Sigmoid colon (tissue), 6 donors: ENCODE measurements at regions not wholly inside any gene's neighbourhood (a gene's known extent, or its start where the extent isn't known, plus 50 kb on each side); places are given as distances from the start of the nearest gene placed in this dataset.
A peak's percentile ranks its signal among the peaks of the same experiment; 100 is the strongest.

Experiments used
- DNase-seq: peaks from one replicate; pipeline ENCODE4 v3.0.0-alpha.2; 2019
- H3K27ac ChIP-seq, 4 donors: fragments of 200-600 bp; sonication (generic); one replicate each; pipeline ENCODE4 v1.5.1; 2016 to 2019; ENCODE audit warnings: mild to moderate bottlenecking in 1 of 4
- H3K27me3 ChIP-seq, 3 donors: fragments of 200-600 bp; sonication (generic); one replicate each; pipeline ENCODE4 v1.5.1; 2019; ENCODE audit warnings: mild to moderate bottlenecking in 1 of 3
- H3K36me3 ChIP-seq, 4 donors: fragments of 200-600 bp; sonication (generic); one replicate each; pipeline ENCODE4 v1.5.1; 2016 to 2019
- H3K4me1 ChIP-seq, 4 donors: fragments of 200-600 bp; sonication (generic); one replicate each; pipeline ENCODE4 v1.5.1; 2017 to 2019
- H3K4me3 ChIP-seq, 4 donors: fragments of 200-600 bp; sonication (generic); one replicate each; pipeline ENCODE4 v1.5.1; 2017 to 2019; ENCODE audit warnings: mild to moderate bottlenecking in 2 of 4, moderate library complexity in 1 of 4
- H3K9me3 ChIP-seq, 4 donors: fragments of 200-600 bp in 3 of 4; sonication (generic) in 3 of 4; one replicate each; pipeline versions ENCODE4 v1.5.1 to v1.6.1; 2013 to 2019
- EP300 ChIP-seq, 4 donors: sonication (generic); formaldehyde crosslinking; IDR thresholded peaks; one replicate each; pipeline ENCODE4 v1.6.1; 2017; ENCODE audit warnings: antibody characterized with exemption in 4 of 4
- POLR2A ChIP-seq, 2 donors: fragments of 450-650 bp; IDR thresholded peaks; one replicate each; pipeline ENCODE4 v1.6.1; 2016; ENCODE audit warnings: antibody characterized with exemption in 2 of 2, mild to moderate bottlenecking in 2 of 2, moderate library complexity in 2 of 2
- POLR2AphosphoS5 ChIP-seq, 4 donors: sonication (generic); formaldehyde crosslinking; IDR thresholded peaks; one replicate each; pipeline ENCODE4 v1.6.1; 2017; ENCODE audit warnings: antibody characterized with exemption in 4 of 4
- WGBS, 2 donors: extraction: QIAGEN DNeasy Blood & Tissue Kit; methylation state at CpG; one replicate each; pipeline ENCODE4 v1.1.7; 2013; 5-methylcytosine and 5-hydroxymethylcytosine counted together
- intact Hi-C: fragments of 100-400 bp; cut with DNase I; formaldehyde crosslinking; loops from one replicate; pipeline ENCODE4 v1.15.1; 2023
- TF ChIP-seq, protein P1 (sequence below), 4 experiments: fragments of 450-650 bp in 3 of 4; fragments of 200-600 bp in 1 of 4; IDR thresholded peaks; one replicate each; pipeline ENCODE4 v1.5.1; 2016 to 2019; ENCODE audit warnings: antibody characterized with exemption in 4 of 4, mild to moderate bottlenecking in 3 of 4, moderate library complexity in 2 of 4
- donor health status: healthy with polysubstance abuse.
- donor health status: healthy.

DNA sequence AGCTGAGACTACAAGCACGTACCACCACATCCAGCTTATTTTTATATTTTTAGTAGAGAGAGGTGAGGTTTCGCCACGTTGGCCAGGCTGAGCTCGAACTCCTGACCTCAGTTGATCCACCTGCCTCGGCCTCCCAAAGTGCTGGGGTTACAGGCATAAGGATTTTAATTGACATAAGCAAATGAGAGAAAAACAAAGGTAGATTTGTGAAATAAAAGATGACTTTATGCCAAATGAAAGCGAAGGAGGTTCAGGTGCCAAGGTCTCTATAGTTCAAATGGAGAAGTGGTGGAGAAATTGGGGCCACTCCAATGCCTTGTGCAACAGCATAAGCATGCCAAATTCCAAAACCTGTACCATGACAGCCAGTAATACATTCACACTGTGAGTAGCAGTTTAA lies 180.6 kb downstream of the MREG start:
- Histone ChIP-seq H3K4me1 (peaks cover 0 to 26% (median 8%) of the 10 kb centered on the region in 4 donors), H3K4me3 (no peak overlapping the region), H3K9me3 (no peaks in the 10 kb centered on the region), H3K27ac (no peak overlapping the region), H3K27me3 (no peaks in the 10 kb centered on the region), H3K36me3 (no peaks in the 10 kb centered on the region)
- WGBS, 2 donors: 76 to 81% methylated on average over 6 of the region's 6 CpGs
- intact Hi-C loops: no loop called here
- peak; percentile 67 for DNase-seq
- peak in 3 of 4 donors; percentile 12 to 53 (median 51) for TF ChIP-seq POLR2AphosphoS5 (IDR thresholded peaks at IDR 0.05)
- TF ChIP-seq, protein P1, sequence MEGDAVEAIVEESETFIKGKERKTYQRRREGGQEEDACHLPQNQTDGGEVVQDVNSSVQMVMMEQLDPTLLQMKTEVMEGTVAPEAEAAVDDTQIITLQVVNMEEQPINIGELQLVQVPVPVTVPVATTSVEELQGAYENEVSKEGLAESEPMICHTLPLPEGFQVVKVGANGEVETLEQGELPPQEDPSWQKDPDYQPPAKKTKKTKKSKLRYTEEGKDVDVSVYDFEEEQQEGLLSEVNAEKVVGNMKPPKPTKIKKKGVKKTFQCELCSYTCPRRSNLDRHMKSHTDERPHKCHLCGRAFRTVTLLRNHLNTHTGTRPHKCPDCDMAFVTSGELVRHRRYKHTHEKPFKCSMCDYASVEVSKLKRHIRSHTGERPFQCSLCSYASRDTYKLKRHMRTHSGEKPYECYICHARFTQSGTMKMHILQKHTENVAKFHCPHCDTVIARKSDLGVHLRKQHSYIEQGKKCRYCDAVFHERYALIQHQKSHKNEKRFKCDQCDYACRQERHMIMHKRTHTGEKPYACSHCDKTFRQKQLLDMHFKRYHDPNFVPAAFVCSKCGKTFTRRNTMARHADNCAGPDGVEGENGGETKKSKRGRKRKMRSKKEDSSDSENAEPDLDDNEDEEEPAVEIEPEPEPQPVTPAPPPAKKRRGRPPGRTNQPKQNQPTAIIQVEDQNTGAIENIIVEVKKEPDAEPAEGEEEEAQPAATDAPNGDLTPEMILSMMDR (IDR thresholded peaks at IDR 0.05): no peak

DNA sequence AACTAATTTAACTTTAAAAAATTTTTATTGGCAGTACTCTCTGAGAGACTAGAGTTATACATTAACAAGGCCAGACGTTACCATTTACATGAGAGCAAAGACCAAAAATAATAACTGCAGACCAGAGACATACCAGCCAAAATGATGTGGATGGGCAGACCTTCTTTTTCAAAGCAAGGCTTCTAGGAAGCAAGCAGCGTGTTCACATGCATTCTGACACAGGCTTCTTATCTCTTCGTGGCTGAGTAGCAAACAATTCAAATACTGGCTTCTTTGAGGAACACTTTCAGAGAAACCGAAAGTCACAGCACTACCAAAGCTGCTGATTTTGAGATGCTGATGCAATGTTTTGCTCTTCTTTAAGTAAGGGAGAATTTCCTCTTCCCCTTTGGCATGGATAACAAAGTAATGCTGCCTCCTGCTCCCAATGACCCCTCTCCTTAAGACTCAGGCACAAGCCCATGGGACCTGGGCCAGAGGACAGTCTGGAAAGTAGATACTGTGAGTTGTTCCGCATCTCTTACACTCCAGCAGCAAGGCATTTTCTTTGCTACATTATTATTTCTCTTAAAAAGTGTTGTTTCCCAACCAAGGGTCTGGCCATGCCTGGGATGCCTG lies 181.9 kb downstream of the MREG start:
- no peaks in the 10 kb centered on the region for H3K36me3 ChIP-seq
- H3K27ac ChIP-seq: peak overlapping the region in 3 of 4 donors; percentile 32 to 44 (median 36)
- no peaks in the 10 kb centered on the region for H3K27me3 ChIP-seq
- intact Hi-C loops: no loop called here
- peaks cover 0 to 35% (median 18%) of the 10 kb centered on the region in 4 donors for H3K4me1 ChIP-seq
- no peak for DNase-seq
- no peaks in the 10 kb centered on the region for H3K9me3 ChIP-seq
- no peak overlapping the region for H3K4me3 ChIP-seq
- WGBS, 2 donors: 11 to 36% methylated on average over 5 of the region's 5 CpGs
- TF ChIP-seq EP300 (IDR thresholded peaks at IDR 0.05) (no peak), POLR2AphosphoS5 (IDR thresholded peaks at IDR 0.05) (no peak), POLR2A (IDR thresholded peaks at IDR 0.05) (no peak)
- TF ChIP-seq, protein P1 (IDR thresholded peaks at IDR 0.05): no peak

DNA sequence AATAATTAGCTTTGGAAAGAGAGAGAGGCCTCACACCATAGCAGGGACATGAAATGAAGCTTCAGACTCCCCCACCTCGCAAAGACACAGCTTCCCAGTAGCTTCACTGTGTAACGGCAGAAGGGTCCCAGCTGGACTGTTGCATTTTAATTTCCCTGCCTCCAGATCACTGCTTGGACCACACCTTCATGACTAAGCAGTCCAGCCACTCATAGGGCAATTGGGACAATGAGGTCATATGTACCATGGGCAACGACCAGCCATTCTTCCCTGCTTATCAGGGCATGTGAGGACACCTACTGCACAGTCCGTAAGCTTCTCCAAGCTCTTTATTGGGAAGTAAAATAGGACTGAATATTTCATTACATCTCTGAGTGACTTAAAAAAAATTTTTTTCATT lies 183.0 kb downstream of the MREG start:
- Histone ChIP-seq H3K27me3 (no peaks in the 10 kb centered on the region), H3K4me1 (peaks cover 0 to 26% (median 18%) of the 10 kb centered on the region in 4 donors), H3K4me3 (no peak overlapping the region), H3K36me3 (no peaks in the 10 kb centered on the region), H3K9me3 (no peaks in the 10 kb centered on the region), H3K27ac (no peak overlapping the region)
- WGBS, 2 donors: 50 to 70% methylated on average over 4 of the region's 4 CpGs
- TF ChIP-seq EP300 (IDR thresholded peaks at IDR 0.05) (no peak), POLR2AphosphoS5 (IDR thresholded peaks at IDR 0.05) (peak in 1 of 4 donors; percentile 11)
- intact Hi-C loops: no loop called here
- peak; percentile 64 for DNase-seq

DNA sequence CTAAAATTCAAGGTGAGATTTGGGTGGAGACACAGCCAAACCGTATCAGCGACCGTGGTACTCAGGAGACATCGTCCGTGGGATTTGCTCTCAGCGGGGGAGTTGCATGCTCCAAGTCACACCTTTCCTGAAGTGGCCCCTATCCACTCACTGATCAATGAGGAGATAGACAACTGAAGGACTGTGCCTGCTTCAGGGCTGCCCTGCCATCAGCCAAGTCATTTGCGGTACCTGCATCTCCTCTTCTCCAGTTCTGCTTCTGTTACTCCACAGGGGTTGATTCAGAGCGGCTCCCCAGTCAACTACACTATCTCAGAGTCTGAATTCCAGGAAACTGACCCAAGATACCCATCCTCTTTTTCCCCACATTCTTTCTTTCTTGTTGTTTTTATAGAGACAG lies 184.1 kb downstream of the MREG start:
- intact Hi-C loops: no loop called here
- H3K27me3 ChIP-seq: no peaks in the 10 kb centered on the region
- no peak overlapping the region for H3K4me3 ChIP-seq
- 86 to 90% methylated on average over 8 of the region's 8 CpGs for WGBS, 2 donors
- H3K27ac ChIP-seq: no peak overlapping the region
- no peaks in the 10 kb centered on the region for H3K9me3 ChIP-seq
- no peak for DNase-seq
- peaks cover 0 to 26% (median 18%) of the 10 kb centered on the region in 4 donors for H3K4me1 ChIP-seq
- no peak for TF ChIP-seq POLR2AphosphoS5 (IDR thresholded peaks at IDR 0.05)
- no peak for TF ChIP-seq POLR2A (IDR thresholded peaks at IDR 0.05)
- no peak for TF ChIP-seq EP300 (IDR thresholded peaks at IDR 0.05)
- TF ChIP-seq, protein P1 (IDR thresholded peaks at IDR 0.05): no peak
- H3K36me3 ChIP-seq: no peaks in the 10 kb centered on the region

DNA sequence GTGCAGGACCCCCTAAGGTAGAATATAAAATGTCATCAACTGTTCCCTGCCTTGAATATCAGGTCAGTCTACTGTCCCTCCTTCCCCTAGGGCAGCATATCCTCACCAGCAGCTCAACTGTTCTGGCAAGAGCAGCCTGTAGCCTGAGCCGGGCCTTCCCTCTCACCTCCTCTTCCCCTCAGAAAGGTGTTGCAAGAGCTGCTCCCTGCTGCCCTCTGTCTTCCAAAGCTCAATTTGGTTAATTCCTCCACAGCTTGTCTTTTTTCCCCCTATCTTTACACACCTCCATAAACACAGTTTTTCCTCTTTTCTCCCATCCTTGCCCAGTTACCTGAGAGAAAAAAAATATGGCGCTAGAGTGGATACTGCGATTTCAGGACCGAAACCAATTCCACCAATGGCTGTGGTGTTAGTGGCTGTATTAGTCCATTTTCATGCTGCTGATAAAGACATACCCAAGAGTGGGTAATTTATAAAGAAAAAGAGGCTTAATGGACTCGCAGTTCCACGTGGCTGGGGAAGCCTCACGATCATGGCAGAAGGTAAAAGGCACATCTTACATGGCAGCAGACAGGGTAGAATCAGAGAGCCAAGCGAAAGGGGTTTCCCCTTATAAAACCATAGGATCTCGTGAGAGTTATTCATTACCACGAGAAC lies 184.7 kb downstream of the MREG start:
- intact Hi-C loops: no loop called here
- Histone ChIP-seq H3K36me3 (no peaks in the 10 kb centered on the region), H3K9me3 (no peaks in the 10 kb centered on the region), H3K27ac (no peak overlapping the region), H3K27me3 (no peaks in the 10 kb centered on the region), H3K4me3 (no peak overlapping the region), H3K4me1 (peaks cover 0 to 26% (median 15%) of the 10 kb centered on the region in 4 donors)
- 79 to 81% methylated on average over 10 of the region's 10 CpGs for whole genome bisulfite sequencing, 2 donors
- TF ChIP-seq, protein P1 (IDR thresholded peaks at IDR 0.05): peak; percentile 10 to 50 (median 38)
- TF ChIP-seq POLR2AphosphoS5 (IDR thresholded peaks at IDR 0.05) (no peak), POLR2A (IDR thresholded peaks at IDR 0.05) (no peak)
- peak; percentile 71 for DNase-seq
